ENCODE measurements at regions not wholly inside any gene's neighbourhood (a gene's known extent, or its start where the extent isn't known, plus 50 kb on each side); places are given as distances from the start of the nearest gene placed in this dataset.

- Histone ChIP-seq H3K27ac (ENCODE audit: insufficient read depth in 1 of 2, low read depth in 1 of 2, low read length in 2 of 2, poor library complexity in 1 of 2, severe bottlenecking in 2 of 2) (no peak overlapping the region), H3K9me3 (ENCODE audit: control extremely low read depth in 1 of 5, control insufficient read depth in 4 of 5, insufficient read depth in 2 of 5, low read depth in 1 of 5, low read length in 4 of 5) (no peaks in the 10 kb centered on the region), H3K27me3 (replicated peaks in 2 of 5; ENCODE audit: control insufficient read depth in 4 of 5, insufficient read depth in 5 of 5, low read length in 4 of 5) (peaks cover 0 to 23% (median 0%) of the 10 kb centered on the region in 5 experiments), H3K36me3 (ENCODE audit: control insufficient read depth in 4 of 4, insufficient read depth in 4 of 4, low read length in 3 of 4) (no peaks in the 10 kb centered on the region), H3K4me1 (ENCODE audit: control extremely low read depth in 1 of 4, control insufficient read depth in 4 of 4, insufficient read depth in 4 of 4, low read length in 3 of 4) (no peaks in the 10 kb centered on the region), H3K4me3 (ENCODE audit: control insufficient read depth in 1 of 7, extremely low read depth in 1 of 7, insufficient read depth in 4 of 7, low read depth in 2 of 7, low read length in 6 of 7) (no peak overlapping the region)
- no peak for DNase-seq
- ChIA-PET CTCF (no interaction called here), POLR2A (no interaction called here)
- 79% methylated on average over 3 of the region's 4 CpGs for WGBS (ENCODE audit: insufficient coverage)
Observed at GRCh38 chr18:2114765-2115164, 456.5 kb downstream of the METTL4 start.

- no peak overlapping the region for H3K27ac ChIP-seq (ENCODE audit: insufficient read depth in 1 of 2, low read depth in 1 of 2, low read length in 2 of 2, poor library complexity in 1 of 2, severe bottlenecking in 2 of 2)
- ChIA-PET POLR2A (no interaction called here), CTCF (interaction anchor here (1.0 to 1.9 kb wide), 5 partner anchors 9 to 536 kb away, joined by 3 to 11 read pairs (median 4); no protein-coding TSS in a partner anchor)
- H3K4me1 ChIP-seq (ENCODE audit: control extremely low read depth in 1 of 4, control insufficient read depth in 4 of 4, insufficient read depth in 4 of 4, low read length in 3 of 4) = no peaks in the 10 kb centered on the region
- H3K27me3 ChIP-seq (replicated peaks in 2 of 5; ENCODE audit: control insufficient read depth in 4 of 5, insufficient read depth in 5 of 5, low read length in 4 of 5) = peaks cover 0 to 3% (median 0%) of the 10 kb centered on the region in 5 experiments
- 33% methylated on average over 1 of the region's 3 CpGs for WGBS (ENCODE audit: insufficient coverage)
- DNase-seq = peak in 1 of 3 donors; percentile 37
- H3K36me3 ChIP-seq (ENCODE audit: control insufficient read depth in 4 of 4, insufficient read depth in 4 of 4, low read length in 3 of 4) = no peaks in the 10 kb centered on the region
- H3K4me3 ChIP-seq (ENCODE audit: control insufficient read depth in 1 of 7, extremely low read depth in 1 of 7, insufficient read depth in 4 of 7, low read depth in 2 of 7, low read length in 6 of 7) = no peak overlapping the region
- H3K9me3 ChIP-seq (ENCODE audit: control extremely low read depth in 1 of 5, control insufficient read depth in 4 of 5, insufficient read depth in 2 of 5, low read depth in 1 of 5, low read length in 4 of 5) = no peaks in the 10 kb centered on the region
Observed at GRCh38 chr18:2121224-2121623, 450.1 kb downstream of the METTL4 start.

- Histone ChIP-seq H3K27me3 (replicated peaks in 2 of 5; ENCODE audit: control insufficient read depth in 4 of 5, insufficient read depth in 5 of 5, low read length in 4 of 5) (peaks cover 0 to 3% (median 0%) of the 10 kb centered on the region in 5 experiments), H3K36me3 (ENCODE audit: control insufficient read depth in 4 of 4, insufficient read depth in 4 of 4, low read length in 3 of 4) (no peaks in the 10 kb centered on the region), H3K4me1 (ENCODE audit: control extremely low read depth in 1 of 4, control insufficient read depth in 4 of 4, insufficient read depth in 4 of 4, low read length in 3 of 4) (no peaks in the 10 kb centered on the region), H3K9me3 (ENCODE audit: control extremely low read depth in 1 of 5, control insufficient read depth in 4 of 5, insufficient read depth in 2 of 5, low read depth in 1 of 5, low read length in 4 of 5) (no peaks in the 10 kb centered on the region), H3K4me3 (ENCODE audit: control insufficient read depth in 1 of 7, extremely low read depth in 1 of 7, insufficient read depth in 4 of 7, low read depth in 2 of 7, low read length in 6 of 7) (no peak overlapping the region), H3K27ac (ENCODE audit: insufficient read depth in 1 of 2, low read depth in 1 of 2, low read length in 2 of 2, poor library complexity in 1 of 2, severe bottlenecking in 2 of 2) (no peak overlapping the region)
- POLR2A ChIA-PET = no interaction called here
- no peak for DNase-seq
- CTCF ChIA-PET = no interaction called here
- 100% methylated on average over 1 of the region's 2 CpGs for WGBS (ENCODE audit: insufficient coverage)
Observed at GRCh38 chr18:2123077-2123476, 448.2 kb downstream of the METTL4 start.

- ChIA-PET CTCF (interaction anchor here (0.8 kb wide), 1 partner anchor 30 kb away, joined by 3 read pairs; no protein-coding TSS in a partner anchor), POLR2A (no interaction called here)
- Histone ChIP-seq H3K9me3 (ENCODE audit: control extremely low read depth in 1 of 5, control insufficient read depth in 4 of 5, insufficient read depth in 2 of 5, low read depth in 1 of 5, low read length in 4 of 5) (no peaks in the 10 kb centered on the region), H3K36me3 (ENCODE audit: control insufficient read depth in 4 of 4, insufficient read depth in 4 of 4, low read length in 3 of 4) (no peaks in the 10 kb centered on the region), H3K27ac (ENCODE audit: insufficient read depth in 1 of 2, low read depth in 1 of 2, low read length in 2 of 2, poor library complexity in 1 of 2, severe bottlenecking in 2 of 2) (no peak overlapping the region), H3K27me3 (replicated peaks in 2 of 5; ENCODE audit: control insufficient read depth in 4 of 5, insufficient read depth in 5 of 5, low read length in 4 of 5) (no peaks in the 10 kb centered on the region), H3K4me1 (ENCODE audit: control extremely low read depth in 1 of 4, control insufficient read depth in 4 of 4, insufficient read depth in 4 of 4, low read length in 3 of 4) (no peaks in the 10 kb centered on the region), H3K4me3 (ENCODE audit: control insufficient read depth in 1 of 7, extremely low read depth in 1 of 7, insufficient read depth in 4 of 7, low read depth in 2 of 7, low read length in 6 of 7) (no peak overlapping the region)
- DNase-seq = no peak
Observed at GRCh38 chr18:2134364-2134763, 436.9 kb downstream of the METTL4 start.

- Histone ChIP-seq H3K36me3 (ENCODE audit: control insufficient read depth in 4 of 4, insufficient read depth in 4 of 4, low read length in 3 of 4) (no peaks in the 10 kb centered on the region), H3K27me3 (replicated peaks in 2 of 5; ENCODE audit: control insufficient read depth in 4 of 5, insufficient read depth in 5 of 5, low read length in 4 of 5) (no peaks in the 10 kb centered on the region), H3K4me1 (ENCODE audit: control extremely low read depth in 1 of 4, control insufficient read depth in 4 of 4, insufficient read depth in 4 of 4, low read length in 3 of 4) (no peaks in the 10 kb centered on the region), H3K27ac (ENCODE audit: insufficient read depth in 1 of 2, low read depth in 1 of 2, low read length in 2 of 2, poor library complexity in 1 of 2, severe bottlenecking in 2 of 2) (no peak overlapping the region), H3K9me3 (ENCODE audit: control extremely low read depth in 1 of 5, control insufficient read depth in 4 of 5, insufficient read depth in 2 of 5, low read depth in 1 of 5, low read length in 4 of 5) (no peaks in the 10 kb centered on the region), H3K4me3 (ENCODE audit: control insufficient read depth in 1 of 7, extremely low read depth in 1 of 7, insufficient read depth in 4 of 7, low read depth in 2 of 7, low read length in 6 of 7) (no peak overlapping the region)
- 87% methylated on average over 3 of the region's 3 CpGs for WGBS (ENCODE audit: insufficient coverage)
- no peak for DNase-seq
- CTCF ChIA-PET = no interaction called here
- POLR2A ChIA-PET = no interaction called here
Observed at GRCh38 chr18:2135309-2135708, 436.0 kb downstream of the METTL4 start.

- Histone ChIP-seq H3K4me1 (ENCODE audit: control extremely low read depth in 1 of 4, control insufficient read depth in 4 of 4, insufficient read depth in 4 of 4, low read length in 3 of 4) (no peaks in the 10 kb centered on the region), H3K27ac (ENCODE audit: insufficient read depth in 1 of 2, low read depth in 1 of 2, low read length in 2 of 2, poor library complexity in 1 of 2, severe bottlenecking in 2 of 2) (no peak overlapping the region), H3K27me3 (replicated peaks in 2 of 5; ENCODE audit: control insufficient read depth in 4 of 5, insufficient read depth in 5 of 5, low read length in 4 of 5) (no peaks in the 10 kb centered on the region), H3K36me3 (ENCODE audit: control insufficient read depth in 4 of 4, insufficient read depth in 4 of 4, low read length in 3 of 4) (no peaks in the 10 kb centered on the region), H3K4me3 (ENCODE audit: control insufficient read depth in 1 of 7, extremely low read depth in 1 of 7, insufficient read depth in 4 of 7, low read depth in 2 of 7, low read length in 6 of 7) (no peak overlapping the region), H3K9me3 (ENCODE audit: control extremely low read depth in 1 of 5, control insufficient read depth in 4 of 5, insufficient read depth in 2 of 5, low read depth in 1 of 5, low read length in 4 of 5) (no peaks in the 10 kb centered on the region)
- CTCF ChIA-PET = no interaction called here
- WGBS (ENCODE audit: insufficient coverage) = 100% methylated on average over 1 of the region's 3 CpGs
- DNase-seq = no peak
- POLR2A ChIA-PET = no interaction called here
Observed at GRCh38 chr18:2138552-2138951, 432.8 kb downstream of the METTL4 start.

- WGBS (ENCODE audit: insufficient coverage) = 97% methylated on average over 3 of the region's 4 CpGs
- Histone ChIP-seq H3K4me3 (ENCODE audit: control insufficient read depth in 1 of 7, extremely low read depth in 1 of 7, insufficient read depth in 4 of 7, low read depth in 2 of 7, low read length in 6 of 7) (no peak overlapping the region), H3K4me1 (ENCODE audit: control extremely low read depth in 1 of 4, control insufficient read depth in 4 of 4, insufficient read depth in 4 of 4, low read length in 3 of 4) (no peaks in the 10 kb centered on the region), H3K9me3 (ENCODE audit: control extremely low read depth in 1 of 5, control insufficient read depth in 4 of 5, insufficient read depth in 2 of 5, low read depth in 1 of 5, low read length in 4 of 5) (no peaks in the 10 kb centered on the region), H3K27me3 (replicated peaks in 2 of 5; ENCODE audit: control insufficient read depth in 4 of 5, insufficient read depth in 5 of 5, low read length in 4 of 5) (no peaks in the 10 kb centered on the region), H3K27ac (ENCODE audit: insufficient read depth in 1 of 2, low read depth in 1 of 2, low read length in 2 of 2, poor library complexity in 1 of 2, severe bottlenecking in 2 of 2) (no peak overlapping the region), H3K36me3 (ENCODE audit: control insufficient read depth in 4 of 4, insufficient read depth in 4 of 4, low read length in 3 of 4) (no peaks in the 10 kb centered on the region)
- DNase-seq = no peak
- CTCF ChIA-PET = no interaction called here
- POLR2A ChIA-PET = no interaction called here
Observed at GRCh38 chr18:2139691-2140090, 431.6 kb downstream of the METTL4 start.
